OCI-LY3 (cell line): ENCODE measurements at regions not wholly inside any gene's neighbourhood (a gene's known extent, or its start where the extent isn't known, plus 50 kb on each side); places are given as distances from the start of the nearest gene placed in this dataset.

Source experiments
- H2AFZ ChIP-seq: fragments of 200-600, 300-600 bp; shearing (Covaris generic); 2 replicates; pipeline ENCODE4 v1.6.0; 2014; ENCODE audit warnings: antibody characterized with exemption, low read depth, low read length
- H3K27ac ChIP-seq: fragments of 200-600, 300-600 bp; sonication (generic); 2 replicates; pipeline ENCODE4 v1.5.1; 2014; ENCODE audit warnings: mild to moderate bottlenecking, low read length, moderate library complexity, mixed read lengths
- H3K27me3 ChIP-seq: fragments of 200-600, 300-600 bp; sonication (generic); 2 replicates; pipeline ENCODE4 v1.6.1; 2014; ENCODE audit warnings: low read depth, low read length, mixed read lengths
- H3K36me3 ChIP-seq: fragments of 200-600, 300-600 bp; sonication (generic); replicated peaks from 2 replicates; pipeline ENCODE3; 2014; ENCODE audit warnings: low read depth, low read length, mixed read lengths
- H3K4me1 ChIP-seq: fragments of 300-600, 200-600 bp; sonication (generic); 2 replicates; pipeline ENCODE4 v1.6.1; 2014; ENCODE audit warnings: low read length, mixed read lengths
- H3K4me2 ChIP-seq: fragments of 200-600, 300-600 bp; sonication (generic); 2 replicates; pipeline ENCODE4 v1.6.1; 2014; ENCODE audit warnings: low read length, mixed read lengths
- H3K4me3 ChIP-seq: fragments of 300-600, 200-600 bp; sonication (generic); 2 replicates; pipeline ENCODE4 v1.5.1; 2014; ENCODE audit warnings: antibody characterized with exemption, mild to moderate bottlenecking, low read length, moderate library complexity
- H3K79me2 ChIP-seq: fragments of 300-600, 200-600 bp; shearing (Covaris generic); 2 replicates; pipeline ENCODE4 v1.6.1; 2014; ENCODE audit warnings: mild to moderate bottlenecking, low read length, mixed read lengths
- H3K9ac ChIP-seq: fragments of 300-600, 200-600 bp; shearing (Covaris generic); 2 replicates; pipeline ENCODE4 v1.6.0; 2014; ENCODE audit warnings: mild to moderate bottlenecking, low read length, moderate library complexity
- H3K9me3 ChIP-seq: fragments of 200-600, 300-600 bp; shearing (Covaris generic); 2 replicates; pipeline ENCODE4 v1.6.1; 2014; ENCODE audit warnings: low read length, mixed read lengths; ENCODE audit not compliant: insufficient read depth
- H4K20me1 ChIP-seq: fragments of 200-600, 300-600 bp; sonication (generic); 2 replicates; pipeline ENCODE4 v1.6.1; 2016; ENCODE audit warnings: low read length, mixed read lengths; ENCODE audit not compliant: insufficient read depth
- CTCF ChIP-seq: fragments of 200-600, 300-600 bp; sonication (generic); IDR thresholded peaks from 2 replicates; pipeline ENCODE4 v1.5.1; 2014; ENCODE audit warnings: antibody characterized with exemption, low read length, low read depth
- EZH2phosphoT487 ChIP-seq: fragments of 200-600 bp; shearing (Covaris generic); IDR thresholded peaks from 2 replicates; pipeline ENCODE4 v1.6.1; 2018; ENCODE audit warnings: antibody characterized with exemption, mixed run types, low read depth

GRCh38 chr15:31248951-31249350 is 77.7 kb upstream of the KLF13 start:
- Histone ChIP-seq H2AFZ (no peak overlapping the region), H3K27me3 (no peaks in the 10 kb centered on the region; the same call in 1 of the 2 replicates)
- TF ChIP-seq CTCF, result no peak
- TF ChIP-seq EZH2phosphoT487, result no peak

GRCh38 chr15:31250033-31250432 is 76.6 kb upstream of the KLF13 start:
- H3K9me3 ChIP-seq, result no peaks in the 10 kb centered on the region
- no peaks in the 10 kb centered on the region; the same call in 1 of the 2 replicates for H3K27me3 ChIP-seq
- no peak overlapping the region for H3K4me2 ChIP-seq
- peaks cover 15% of the 10 kb centered on the region for H3K4me1 ChIP-seq
- no peak overlapping the region for H3K4me3 ChIP-seq
- H2AFZ ChIP-seq, result no peak overlapping the region
- H3K36me3 ChIP-seq, result no peaks in the 10 kb centered on the region
- no peak overlapping the region for H3K27ac ChIP-seq
- no peak overlapping the region for H3K9ac ChIP-seq
- H4K20me1 ChIP-seq, result no peaks in the 10 kb centered on the region
- TF ChIP-seq CTCF, result no peak
- TF ChIP-seq EZH2phosphoT487, result no peak
- no peaks in the 10 kb centered on the region for H3K79me2 ChIP-seq

More at GRCh38 chr15:31248951-31249350, 77.7 kb upstream of the KLF13 start:
- no peaks in the 10 kb centered on the region for H4K20me1 ChIP-seq
- no peak overlapping the region for H3K9ac ChIP-seq
- H3K4me1 ChIP-seq, result peaks cover 5% of the 10 kb centered on the region; the same call in 1 of the 2 replicates
- no peak overlapping the region for H3K4me2 ChIP-seq
- H3K4me3 ChIP-seq, result no peak overlapping the region
- no peaks in the 10 kb centered on the region for H3K36me3 ChIP-seq
- H3K79me2 ChIP-seq, result no peaks in the 10 kb centered on the region
- no peak overlapping the region for H3K27ac ChIP-seq
- no peaks in the 10 kb centered on the region for H3K9me3 ChIP-seq

GRCh38 chr15:31251165-31251564 is 75.5 kb upstream of the KLF13 start:
- Histone ChIP-seq H3K79me2 (no peaks in the 10 kb centered on the region), H4K20me1 (no peaks in the 10 kb centered on the region), H3K36me3 (no peaks in the 10 kb centered on the region), H3K27me3 (no peaks in the 10 kb centered on the region; the same call in 1 of the 2 replicates), H3K27ac (no peak overlapping the region), H3K4me1 (peaks cover 21% of the 10 kb centered on the region), H3K9me3 (no peaks in the 10 kb centered on the region), H3K4me2 (no peak overlapping the region), H3K4me3 (no peak overlapping the region), H2AFZ (no peak overlapping the region), H3K9ac (no peak overlapping the region)
- no peak for TF ChIP-seq CTCF
- no peak for TF ChIP-seq EZH2phosphoT487

GRCh38 chr15:31252171-31252785 is 74.4 kb upstream of the KLF13 start:
- no peak overlapping the region for H2AFZ ChIP-seq
- H3K36me3 ChIP-seq, result no peaks in the 10 kb centered on the region
- H3K79me2 ChIP-seq, result no peaks in the 10 kb centered on the region
- H3K4me3 ChIP-seq, result no peak overlapping the region
- H3K9me3 ChIP-seq, result no peaks in the 10 kb centered on the region
- no peak for TF ChIP-seq CTCF
- no peak for TF ChIP-seq EZH2phosphoT487
- H3K27ac ChIP-seq, result no peak overlapping the region
- no peak overlapping the region for H3K9ac ChIP-seq
- H4K20me1 ChIP-seq, result no peaks in the 10 kb centered on the region
- peaks cover 32% of the 10 kb centered on the region for H3K4me1 ChIP-seq
- H3K4me2 ChIP-seq, result no peak overlapping the region
- H3K27me3 ChIP-seq, result no peaks in the 10 kb centered on the region; the same call in 1 of the 2 replicates
